ENCODE measurements at regions not wholly inside any gene's neighbourhood (a gene's known extent, or its start where the extent isn't known, plus 50 kb on each side); places are given as distances from the start of the nearest gene placed in this dataset.

DNA sequence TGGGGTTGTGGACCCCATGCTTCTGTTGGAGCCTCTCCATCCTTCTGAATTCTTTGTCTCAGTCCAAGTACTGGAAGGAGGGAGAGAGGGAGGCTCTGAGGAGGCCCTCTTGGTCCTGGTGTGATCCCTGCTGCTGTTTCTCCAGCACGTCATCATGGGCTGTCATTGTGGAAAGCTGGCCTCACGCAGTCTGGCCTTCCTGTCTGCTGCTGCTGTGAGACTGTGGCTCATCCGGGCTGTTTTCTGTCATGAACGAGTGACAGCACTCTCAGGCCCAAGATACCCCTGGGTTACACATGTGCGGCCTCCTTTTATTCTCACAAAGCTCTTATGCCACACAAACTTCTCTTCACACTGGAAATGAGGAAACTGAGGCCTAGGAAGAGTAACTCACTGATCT lies 499.3 kb downstream of the CCDC171 start:
- CTCF ChIA-PET, result no interaction called here
- POLR2A ChIA-PET, result no interaction called here
- no TSS peak for BruUV-seq (replicated peaks)
- H3K27me3 ChIP-seq (ENCODE audit: control insufficient read depth, insufficient read depth, low read length), result no peaks in the 10 kb centered on the region
- intact Hi-C loops (cut with micrococcal nuclease; ENCODE audit: unreplicated experiment) (no loop called here), in situ Hi-C loops (cut with HindIII; ENCODE audit: low pct_unique_long_range_greater_than_20kb, low sequenced_read_pairs) (no loop called here)
- H3K9me3 ChIP-seq (ENCODE audit: control insufficient read depth, insufficient read depth, low read depth, low read length), result no peaks in the 10 kb centered on the region
- no peak overlapping the region for H3K4me3 ChIP-seq (ENCODE audit: low read depth in 2 of 2, low read length in 2 of 2)
- TF ChIP-seq, protein P1, sequence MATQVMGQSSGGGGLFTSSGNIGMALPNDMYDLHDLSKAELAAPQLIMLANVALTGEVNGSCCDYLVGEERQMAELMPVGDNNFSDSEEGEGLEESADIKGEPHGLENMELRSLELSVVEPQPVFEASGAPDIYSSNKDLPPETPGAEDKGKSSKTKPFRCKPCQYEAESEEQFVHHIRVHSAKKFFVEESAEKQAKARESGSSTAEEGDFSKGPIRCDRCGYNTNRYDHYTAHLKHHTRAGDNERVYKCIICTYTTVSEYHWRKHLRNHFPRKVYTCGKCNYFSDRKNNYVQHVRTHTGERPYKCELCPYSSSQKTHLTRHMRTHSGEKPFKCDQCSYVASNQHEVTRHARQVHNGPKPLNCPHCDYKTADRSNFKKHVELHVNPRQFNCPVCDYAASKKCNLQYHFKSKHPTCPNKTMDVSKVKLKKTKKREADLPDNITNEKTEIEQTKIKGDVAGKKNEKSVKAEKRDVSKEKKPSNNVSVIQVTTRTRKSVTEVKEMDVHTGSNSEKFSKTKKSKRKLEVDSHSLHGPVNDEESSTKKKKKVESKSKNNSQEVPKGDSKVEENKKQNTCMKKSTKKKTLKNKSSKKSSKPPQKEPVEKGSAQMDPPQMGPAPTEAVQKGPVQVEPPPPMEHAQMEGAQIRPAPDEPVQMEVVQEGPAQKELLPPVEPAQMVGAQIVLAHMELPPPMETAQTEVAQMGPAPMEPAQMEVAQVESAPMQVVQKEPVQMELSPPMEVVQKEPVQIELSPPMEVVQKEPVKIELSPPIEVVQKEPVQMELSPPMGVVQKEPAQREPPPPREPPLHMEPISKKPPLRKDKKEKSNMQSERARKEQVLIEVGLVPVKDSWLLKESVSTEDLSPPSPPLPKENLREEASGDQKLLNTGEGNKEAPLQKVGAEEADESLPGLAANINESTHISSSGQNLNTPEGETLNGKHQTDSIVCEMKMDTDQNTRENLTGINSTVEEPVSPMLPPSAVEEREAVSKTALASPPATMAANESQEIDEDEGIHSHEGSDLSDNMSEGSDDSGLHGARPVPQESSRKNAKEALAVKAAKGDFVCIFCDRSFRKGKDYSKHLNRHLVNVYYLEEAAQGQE (IDR thresholded peaks at IDR 0.05; ENCODE audit: insufficient read depth in 1 of 2, low read depth in 2 of 2, low read length in 1 of 2), result no peak
- TF ChIP-seq POLR2AphosphoS5 (IDR thresholded peaks at IDR 0.05; ENCODE audit: low read depth, low read length) (no peak), SIN3A (IDR thresholded peaks at IDR 0.05; ENCODE audit: borderline replicate concordance, insufficient read depth, low read depth, low read length) (no peak), TCF7L2 (IDR thresholded peaks at IDR 0.05; ENCODE audit: low read depth, low read length) (no peak)
- TF ChIP-seq, protein P2, sequence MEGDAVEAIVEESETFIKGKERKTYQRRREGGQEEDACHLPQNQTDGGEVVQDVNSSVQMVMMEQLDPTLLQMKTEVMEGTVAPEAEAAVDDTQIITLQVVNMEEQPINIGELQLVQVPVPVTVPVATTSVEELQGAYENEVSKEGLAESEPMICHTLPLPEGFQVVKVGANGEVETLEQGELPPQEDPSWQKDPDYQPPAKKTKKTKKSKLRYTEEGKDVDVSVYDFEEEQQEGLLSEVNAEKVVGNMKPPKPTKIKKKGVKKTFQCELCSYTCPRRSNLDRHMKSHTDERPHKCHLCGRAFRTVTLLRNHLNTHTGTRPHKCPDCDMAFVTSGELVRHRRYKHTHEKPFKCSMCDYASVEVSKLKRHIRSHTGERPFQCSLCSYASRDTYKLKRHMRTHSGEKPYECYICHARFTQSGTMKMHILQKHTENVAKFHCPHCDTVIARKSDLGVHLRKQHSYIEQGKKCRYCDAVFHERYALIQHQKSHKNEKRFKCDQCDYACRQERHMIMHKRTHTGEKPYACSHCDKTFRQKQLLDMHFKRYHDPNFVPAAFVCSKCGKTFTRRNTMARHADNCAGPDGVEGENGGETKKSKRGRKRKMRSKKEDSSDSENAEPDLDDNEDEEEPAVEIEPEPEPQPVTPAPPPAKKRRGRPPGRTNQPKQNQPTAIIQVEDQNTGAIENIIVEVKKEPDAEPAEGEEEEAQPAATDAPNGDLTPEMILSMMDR (IDR thresholded peaks at IDR 0.05), result no peak
- no peak overlapping the region for H3K27ac ChIP-seq (ENCODE audit: low read length)
- DNase-seq (ENCODE audit: low read depth, low spot score), result no peak
- H3K4me1 ChIP-seq (ENCODE audit: control insufficient read depth, insufficient read depth, low read length), result no peaks in the 10 kb centered on the region
- no peaks in the 10 kb centered on the region for H3K36me3 ChIP-seq (ENCODE audit: control insufficient read depth, insufficient read depth, low read length)
- no peak for ATAC-seq

DNA sequence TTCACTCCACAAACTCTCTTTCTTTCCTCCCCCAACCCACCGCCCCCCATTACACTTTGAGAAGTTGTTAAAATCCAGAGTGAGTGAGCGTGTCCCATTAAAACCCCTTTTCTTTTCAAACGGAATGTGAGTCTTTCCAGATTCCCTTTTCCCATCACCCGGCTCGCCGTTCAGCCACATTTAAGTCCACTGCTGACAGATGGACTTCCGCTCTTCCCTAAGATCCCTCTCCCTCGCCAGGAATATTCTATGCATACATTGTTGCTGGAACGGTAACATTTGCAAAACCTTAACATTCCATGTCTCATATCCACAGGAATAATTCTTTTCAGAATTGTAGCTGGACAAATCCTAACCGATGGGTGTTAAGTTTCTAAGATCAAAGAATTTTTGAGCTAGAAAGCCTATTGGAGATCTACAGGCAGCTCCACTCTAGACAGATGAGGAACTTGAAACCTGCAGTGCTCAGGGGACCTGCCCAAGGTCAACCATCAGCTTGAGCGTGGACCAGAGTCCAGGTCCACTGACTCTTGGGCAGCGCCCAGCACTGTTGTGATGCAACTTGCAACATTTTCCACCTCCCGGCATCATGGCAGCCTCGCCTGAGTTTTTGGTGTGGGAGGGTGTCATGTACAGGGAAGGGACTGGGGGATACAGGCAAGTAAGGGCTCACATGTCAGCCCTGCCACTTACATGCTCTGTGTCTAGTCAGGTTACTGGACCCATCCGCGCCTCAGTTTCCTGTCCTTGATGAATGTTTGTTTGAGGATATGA lies 500.1 kb downstream of the CCDC171 start:
- Histone ChIP-seq H3K4me1 (ENCODE audit: control insufficient read depth, insufficient read depth, low read length) (no peaks in the 10 kb centered on the region), H3K27me3 (ENCODE audit: control insufficient read depth, insufficient read depth, low read length) (no peaks in the 10 kb centered on the region), H3K36me3 (ENCODE audit: control insufficient read depth, insufficient read depth, low read length) (no peaks in the 10 kb centered on the region), H3K9me3 (ENCODE audit: control insufficient read depth, insufficient read depth, low read depth, low read length) (no peaks in the 10 kb centered on the region), H3K27ac (ENCODE audit: low read length) (no peak overlapping the region), H3K4me3 (ENCODE audit: low read depth in 2 of 2, low read length in 2 of 2) (no peak overlapping the region)
- no peak for ATAC-seq
- TF ChIP-seq, protein P2 (IDR thresholded peaks at IDR 0.05), result no peak
- TF ChIP-seq, protein P1 (IDR thresholded peaks at IDR 0.05; ENCODE audit: insufficient read depth in 1 of 2, low read depth in 2 of 2, low read length in 1 of 2), result no peak
- TF ChIP-seq POLR2AphosphoS5 (IDR thresholded peaks at IDR 0.05; ENCODE audit: low read depth, low read length) (no peak), SIN3A (IDR thresholded peaks at IDR 0.05; ENCODE audit: borderline replicate concordance, insufficient read depth, low read depth, low read length) (no peak), TCF7L2 (IDR thresholded peaks at IDR 0.05; ENCODE audit: low read depth, low read length) (no peak)
- BruUV-seq (replicated peaks), result no TSS peak
- ChIA-PET CTCF (no interaction called here), POLR2A (no interaction called here)
- intact Hi-C loops (cut with micrococcal nuclease; ENCODE audit: unreplicated experiment), result no loop called here
- no peak for DNase-seq (ENCODE audit: low read depth, low spot score)
- in situ Hi-C loops (cut with HindIII; ENCODE audit: low pct_unique_long_range_greater_than_20kb, low sequenced_read_pairs), result no loop called here
